ENCODE measurements at regions not wholly inside any gene's neighbourhood (a gene's known extent, or its start where the extent isn't known, plus 50 kb on each side); places are given as distances from the start of the nearest gene placed in this dataset.
A peak's percentile ranks its signal among the peaks of the same experiment; 100 is the strongest.

DNA sequence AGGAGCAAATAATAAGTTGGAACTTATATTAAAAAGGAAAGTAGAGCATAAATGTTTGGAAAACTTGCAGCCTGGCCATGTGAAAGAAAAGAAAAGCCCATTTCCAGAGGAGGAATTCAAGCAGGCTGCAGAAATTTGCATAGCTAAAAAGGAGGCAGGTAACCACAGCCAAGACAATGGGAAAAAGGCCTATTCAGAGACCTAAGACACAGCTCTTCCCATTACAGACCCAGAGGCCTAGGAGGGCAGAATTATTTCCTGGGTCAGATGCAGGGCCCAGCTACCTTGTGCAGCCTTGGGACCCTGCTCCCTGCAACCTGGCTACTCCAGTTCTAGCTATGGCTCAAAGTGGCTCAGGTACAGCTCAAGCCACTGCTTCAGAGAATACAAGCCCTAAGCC is 234.6 kb upstream of the BCHE start:
- no peak overlapping the region for H3K27ac ChIP-seq
- TF ChIP-seq ZFX (IDR thresholded peaks at IDR 0.05) = no peak
- TF ChIP-seq, protein P1, sequence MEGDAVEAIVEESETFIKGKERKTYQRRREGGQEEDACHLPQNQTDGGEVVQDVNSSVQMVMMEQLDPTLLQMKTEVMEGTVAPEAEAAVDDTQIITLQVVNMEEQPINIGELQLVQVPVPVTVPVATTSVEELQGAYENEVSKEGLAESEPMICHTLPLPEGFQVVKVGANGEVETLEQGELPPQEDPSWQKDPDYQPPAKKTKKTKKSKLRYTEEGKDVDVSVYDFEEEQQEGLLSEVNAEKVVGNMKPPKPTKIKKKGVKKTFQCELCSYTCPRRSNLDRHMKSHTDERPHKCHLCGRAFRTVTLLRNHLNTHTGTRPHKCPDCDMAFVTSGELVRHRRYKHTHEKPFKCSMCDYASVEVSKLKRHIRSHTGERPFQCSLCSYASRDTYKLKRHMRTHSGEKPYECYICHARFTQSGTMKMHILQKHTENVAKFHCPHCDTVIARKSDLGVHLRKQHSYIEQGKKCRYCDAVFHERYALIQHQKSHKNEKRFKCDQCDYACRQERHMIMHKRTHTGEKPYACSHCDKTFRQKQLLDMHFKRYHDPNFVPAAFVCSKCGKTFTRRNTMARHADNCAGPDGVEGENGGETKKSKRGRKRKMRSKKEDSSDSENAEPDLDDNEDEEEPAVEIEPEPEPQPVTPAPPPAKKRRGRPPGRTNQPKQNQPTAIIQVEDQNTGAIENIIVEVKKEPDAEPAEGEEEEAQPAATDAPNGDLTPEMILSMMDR (conservative IDR thresholded peaks at IDR 0.05) = no peak

DNA sequence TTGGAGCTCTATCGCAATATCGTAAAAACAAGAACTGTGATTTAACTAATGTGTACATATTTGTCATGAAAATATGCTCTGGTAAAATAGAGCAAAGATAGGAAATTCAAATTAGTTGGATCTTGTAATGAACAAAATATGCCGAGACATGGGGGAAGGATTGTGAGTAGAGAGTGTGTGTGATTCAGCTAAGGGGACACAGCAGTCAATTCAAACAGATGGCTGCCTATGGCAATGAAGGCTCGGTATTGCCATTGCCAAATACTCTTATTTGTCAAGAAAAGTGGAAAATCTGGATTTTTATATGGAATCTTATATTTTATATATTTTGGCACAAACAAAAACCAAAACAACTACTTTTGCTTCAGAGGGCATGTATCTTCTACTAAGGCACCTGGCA is 227.3 kb upstream of the BCHE start:
- TF ChIP-seq, protein P1 (conservative IDR thresholded peaks at IDR 0.05) = no peak
- TF ChIP-seq ZFX (IDR thresholded peaks at IDR 0.05) = no peak
- no peak overlapping the region for H3K27ac ChIP-seq

DNA sequence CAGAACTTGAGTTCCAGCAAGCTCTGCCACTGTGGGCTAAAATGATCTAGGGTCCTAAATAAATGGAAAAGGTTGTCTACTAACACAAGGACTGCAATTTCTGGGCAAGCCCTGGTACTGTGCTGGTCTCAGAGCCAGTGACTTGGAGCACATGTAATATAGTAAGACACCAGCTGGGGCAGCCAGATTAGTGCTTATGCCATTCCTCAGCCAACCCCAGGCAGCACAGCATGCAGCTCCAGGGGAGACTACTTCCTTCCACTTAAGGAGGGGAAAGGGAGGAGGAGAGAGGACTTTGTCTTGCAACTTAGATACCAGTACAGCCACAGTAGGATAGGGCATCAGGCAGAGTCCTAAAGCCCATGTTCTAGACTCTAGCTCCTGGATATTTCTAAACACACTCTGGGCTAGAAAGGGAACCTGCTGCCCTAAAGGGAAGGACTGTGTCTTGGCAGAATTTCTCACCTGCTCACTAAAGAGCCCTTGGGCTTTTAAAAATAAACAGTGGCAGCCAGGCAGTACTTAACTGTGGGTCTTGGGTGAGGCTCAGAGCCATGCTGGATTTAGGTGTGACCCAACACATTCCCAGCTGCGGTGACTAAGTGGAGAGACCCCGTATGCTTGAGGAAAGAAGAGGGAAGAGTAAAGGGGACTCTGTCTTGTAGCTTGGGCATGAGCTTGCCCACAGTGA is 223.7 kb upstream of the BCHE start:
- no peak overlapping the region for H3K27ac ChIP-seq
- no peak for TF ChIP-seq ZFX (IDR thresholded peaks at IDR 0.05)
- TF ChIP-seq, protein P1 (conservative IDR thresholded peaks at IDR 0.05) = no peak

DNA sequence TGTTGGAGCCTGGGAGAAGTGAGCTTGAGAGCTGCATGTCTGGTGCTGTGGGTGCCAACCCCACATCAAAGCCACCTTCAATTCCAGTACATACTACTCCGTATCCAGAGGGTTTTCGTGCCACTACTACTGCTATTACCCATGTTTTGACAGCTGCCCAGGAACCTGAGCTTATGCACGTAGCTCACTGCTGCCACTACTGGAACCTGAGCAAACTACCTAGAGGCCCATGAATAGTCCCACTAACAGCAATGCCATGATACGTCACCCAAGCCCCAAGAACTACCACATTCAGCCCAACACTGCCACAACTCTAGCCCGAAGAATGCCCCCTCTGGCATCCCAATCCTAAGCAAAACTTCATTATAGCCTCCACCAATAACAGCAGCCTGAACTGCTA is 215.2 kb upstream of the BCHE start:
- no peak for TF ChIP-seq ZFX (IDR thresholded peaks at IDR 0.05)
- TF ChIP-seq, protein P1 (conservative IDR thresholded peaks at IDR 0.05) = peak; percentile 34
- H3K27ac ChIP-seq = no peak overlapping the region

DNA sequence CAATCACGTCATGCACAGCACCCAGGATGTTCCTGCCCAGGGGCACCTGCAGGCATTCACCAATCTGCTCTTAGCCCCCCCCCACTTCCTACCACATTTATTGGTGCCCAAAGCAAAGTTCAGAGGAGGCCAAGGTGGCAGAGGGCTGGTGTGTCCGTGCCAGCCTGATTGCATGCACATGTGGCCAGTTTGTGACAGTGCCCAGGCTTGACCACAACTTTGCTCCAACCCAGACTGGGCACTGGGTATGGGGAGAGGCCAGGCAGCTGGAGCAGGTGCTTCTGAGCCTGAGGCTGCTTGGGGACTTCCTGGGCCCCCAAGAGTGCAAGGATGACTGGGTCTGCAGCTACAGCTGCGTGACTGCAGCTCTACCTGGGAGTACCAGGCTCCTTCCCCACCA is 192.3 kb upstream of the BCHE start:
- H3K27ac ChIP-seq = no peak overlapping the region
- TF ChIP-seq, protein P1 (conservative IDR thresholded peaks at IDR 0.05) = no peak
- no peak for TF ChIP-seq ZFX (IDR thresholded peaks at IDR 0.05)

DNA sequence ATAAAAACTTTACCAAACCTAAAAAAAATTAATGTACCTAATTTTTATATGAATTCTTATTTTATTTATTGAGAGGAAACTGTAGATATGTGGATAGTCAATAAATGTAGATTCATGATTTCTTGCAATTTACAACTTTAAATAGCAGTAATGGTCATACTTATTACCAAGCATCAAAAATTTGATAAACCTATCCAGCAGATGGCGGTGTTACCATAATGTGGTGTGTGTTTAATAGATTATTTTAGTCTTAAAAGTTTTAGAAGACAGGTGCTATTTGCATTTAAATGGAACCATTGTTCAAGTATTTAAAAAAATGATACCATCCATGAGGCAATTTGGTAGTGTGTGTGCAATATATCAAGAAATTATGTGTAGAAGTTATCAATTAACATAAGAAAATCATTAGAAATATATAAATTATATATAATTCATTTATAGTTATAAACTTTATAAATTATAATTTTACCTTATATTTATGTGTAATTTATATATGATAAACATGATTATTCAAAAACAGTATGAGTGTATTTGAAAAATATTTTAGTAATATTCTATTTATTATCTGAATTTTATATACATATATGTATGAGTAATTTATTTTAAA is 176.0 kb upstream of the BCHE start:
- no peak for TF ChIP-seq ZFX (IDR thresholded peaks at IDR 0.05)
- TF ChIP-seq, protein P1 (conservative IDR thresholded peaks at IDR 0.05) = peak; percentile 80
- no peak overlapping the region for H3K27ac ChIP-seq

DNA sequence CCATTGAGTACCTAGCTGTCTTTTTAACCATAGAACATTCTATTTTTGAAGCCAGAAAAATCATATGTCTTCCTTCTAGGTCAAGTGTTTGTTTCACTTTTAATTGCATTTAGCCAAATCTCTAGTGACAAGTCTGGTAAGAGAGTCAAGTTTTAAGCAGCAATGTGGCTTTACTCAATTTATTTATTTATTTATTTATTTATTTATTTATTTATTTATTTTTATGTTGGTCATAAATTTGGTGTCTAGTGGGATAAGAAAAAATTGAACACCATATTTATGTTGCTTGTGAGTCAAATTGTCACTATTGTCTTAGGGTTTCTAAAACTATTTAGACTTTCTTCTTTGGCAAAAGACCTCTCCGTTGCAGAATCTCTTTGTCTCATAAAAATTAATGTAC is 174.5 kb upstream of the BCHE start:
- no peak for TF ChIP-seq ZFX (IDR thresholded peaks at IDR 0.05)
- TF ChIP-seq, protein P1 (conservative IDR thresholded peaks at IDR 0.05) = no peak
- no peak overlapping the region for H3K27ac ChIP-seq

All from C4-2B (cell line).